GM18508 (cell line): ENCODE measurements at regions not wholly inside any gene's neighbourhood (a gene's known extent, or its start where the extent isn't known, plus 50 kb on each side); places are given as distances from the start of the nearest gene placed in this dataset.
"Not testable (repeated sequence)": the region's sequence is repeated elsewhere in the genome, so short reads cannot be mapped to it uniquely, and the experiment has no call there.

Source experiments
- ATAC-seq: cut with Tn5 transposase; IDR thresholded peaks from one replicate; pipeline ENCODE4 v1.9.1; 2021; ENCODE audit warnings: moderate number of reproducible peaks; ENCODE audit not compliant: insufficient read depth, unreplicated experiment

DNA sequence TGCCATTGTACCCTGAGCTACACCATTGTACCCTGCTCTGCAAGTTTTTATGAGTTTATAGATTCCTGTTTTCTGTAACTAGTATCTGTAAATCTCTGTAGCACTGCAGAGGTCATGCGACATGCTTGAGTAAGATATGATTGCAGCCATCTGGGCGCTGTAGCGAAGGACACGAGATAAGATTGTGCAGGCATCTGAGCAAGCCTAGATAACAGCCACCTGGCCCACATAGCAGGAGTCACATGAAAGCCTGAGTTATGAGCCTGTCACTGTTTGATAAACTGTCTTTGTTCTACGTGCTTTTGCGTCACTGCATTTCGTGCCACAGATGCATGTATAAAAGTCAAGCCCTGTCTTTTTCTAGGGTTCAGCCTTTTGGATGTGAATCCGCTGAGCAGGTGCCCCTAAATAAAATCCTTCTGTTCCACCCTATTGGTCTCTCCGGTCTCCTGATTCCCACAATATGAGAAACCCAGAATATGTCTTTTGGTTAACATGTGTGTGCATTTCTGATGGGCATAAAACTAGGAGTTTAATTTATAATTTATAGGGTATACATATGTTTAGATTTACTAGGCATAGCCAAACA is 327.6 kb upstream of the MAOA start:
- no peak for ATAC-seq

GRCh38 chrX:43333543-43333942 is 322.6 kb upstream of the MAOA start:
- no peak for ATAC-seq

DNA sequence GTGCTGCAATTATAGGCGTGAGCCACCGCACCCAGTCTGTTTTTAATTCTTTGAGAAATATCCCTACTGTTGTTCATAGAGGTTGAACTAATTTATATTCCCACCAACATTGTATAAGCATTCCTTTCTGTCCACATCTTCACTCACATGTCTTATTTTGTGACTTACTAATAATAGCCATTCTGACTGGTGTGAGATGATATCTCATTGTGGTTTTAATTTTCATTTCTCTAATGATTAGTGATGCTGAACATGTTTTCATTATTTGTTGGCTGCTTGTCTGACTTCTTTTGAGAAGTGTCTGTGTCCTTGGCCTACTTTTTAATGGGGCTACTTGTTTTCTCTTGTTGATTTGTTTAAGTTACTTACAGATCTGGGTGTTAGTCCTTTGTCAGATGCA is 310.9 kb upstream of the MAOA start:
- ATAC-seq, result no peak

- ATAC-seq, result no peak
Observed at GRCh38 chrX:43349363-43349762, 306.7 kb upstream of the MAOA start.

GRCh38 chrX:43350935-43351334 is 305.2 kb upstream of the MAOA start:
- no peak for ATAC-seq

DNA sequence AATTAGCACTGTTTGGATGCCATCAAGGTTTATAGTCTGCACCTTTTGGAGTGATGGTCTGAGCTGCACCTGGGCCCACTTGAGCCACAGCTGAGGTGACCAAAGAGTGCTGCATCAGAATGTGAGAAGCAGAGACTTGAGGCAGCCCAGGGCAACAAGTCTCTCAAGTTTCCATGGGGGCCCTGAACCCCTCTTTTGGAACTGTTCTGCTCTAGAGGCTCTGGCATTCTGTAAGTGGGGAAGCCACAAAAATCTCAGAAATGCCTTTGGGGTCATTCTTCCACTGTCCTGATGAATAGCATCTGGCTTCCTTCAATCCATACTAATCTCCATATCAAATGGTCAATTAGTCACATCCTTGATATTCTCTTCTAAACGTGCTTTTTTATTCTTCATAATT is 298.4 kb upstream of the MAOA start:
- ATAC-seq, result no peak

- no peak for ATAC-seq
Observed at GRCh38 chrX:43373032-43373431, 283.1 kb upstream of the MAOA start.

GRCh38 chrX:43375136-43375535 is 281.0 kb upstream of the MAOA start:
- no peak for ATAC-seq

- no peak for ATAC-seq
Observed at GRCh38 chrX:43380704-43381103, 275.4 kb upstream of the MAOA start.

GRCh38 chrX:43386875-43387274 is 269.2 kb upstream of the MAOA start:
- no peak for ATAC-seq

- no peak for ATAC-seq
Observed at GRCh38 chrX:43405191-43405590, 250.9 kb upstream of the MAOA start.

- ATAC-seq, result no peak
Observed at GRCh38 chrX:43423876-43424275, 232.2 kb upstream of the MAOA start.

- ATAC-seq, result no peak
Observed at GRCh38 chrX:43436517-43436916, 219.6 kb upstream of the MAOA start.

- ATAC-seq, result no peak
Observed at GRCh38 chrX:43446752-43447151, 209.3 kb upstream of the MAOA start.

- ATAC-seq, result no peak
Observed at GRCh38 chrX:43448688-43449087, 207.4 kb upstream of the MAOA start.

- ATAC-seq, result no peak
Observed at GRCh38 chrX:43450355-43450754, 205.7 kb upstream of the MAOA start.

- ATAC-seq, result not testable (repeated sequence)
Observed at GRCh38 chrX:43451976-43452686, 204.0 kb upstream of the MAOA start.

- no peak for ATAC-seq
Observed at GRCh38 chrX:43456063-43456462, 200.0 kb upstream of the MAOA start.

DNA sequence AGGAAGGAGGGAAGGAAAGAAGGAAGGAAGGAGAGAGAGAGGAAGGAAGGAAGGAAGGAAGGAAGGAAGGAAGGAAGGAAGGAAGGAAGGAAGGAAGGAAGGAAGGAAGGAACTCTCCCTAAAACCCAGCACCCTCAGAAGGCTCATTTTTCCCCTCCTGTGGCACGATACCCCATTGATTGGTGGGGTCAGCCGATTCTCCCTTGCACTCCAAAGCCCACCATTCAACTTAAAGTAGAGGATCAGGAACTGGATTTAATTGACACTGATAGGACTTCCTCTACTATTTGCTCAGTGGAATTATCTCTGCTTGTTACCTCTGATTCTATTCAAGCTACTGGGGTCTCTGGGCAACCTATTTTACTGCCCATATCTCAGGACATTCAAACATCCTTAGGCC is 199.2 kb upstream of the MAOA start:
- no peak for ATAC-seq

DNA sequence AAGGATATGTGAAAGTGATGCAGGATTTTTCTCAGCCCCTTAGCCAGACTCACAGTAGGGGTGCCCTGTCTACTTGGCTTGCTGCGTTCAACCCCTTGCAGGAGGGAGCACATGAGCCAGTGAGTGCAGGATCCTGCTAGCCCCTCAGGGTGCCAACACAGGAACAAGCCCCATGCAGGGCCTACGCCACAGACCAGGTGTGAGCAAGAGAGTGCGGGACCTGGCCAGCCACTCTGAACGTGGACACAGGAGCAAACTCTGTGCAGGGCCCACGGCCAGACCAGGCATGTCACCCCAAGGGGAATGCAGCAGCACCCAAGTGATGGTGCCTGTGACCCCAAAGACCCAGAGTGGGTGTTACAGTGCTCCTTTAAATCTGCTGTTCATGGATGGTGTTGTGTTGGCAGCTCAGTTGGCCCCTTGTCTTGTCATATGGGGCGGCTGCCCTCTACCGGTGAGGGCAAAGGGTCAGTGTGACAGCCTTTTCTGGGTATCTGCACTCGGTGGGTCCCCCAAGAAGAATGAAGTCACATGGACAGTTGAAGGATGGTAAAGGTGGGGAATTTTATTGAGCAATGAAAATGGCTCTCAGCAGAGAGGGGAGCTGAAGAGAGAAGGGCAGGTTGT is 188.4 kb upstream of the MAOA start:
- ATAC-seq, result no peak

DNA sequence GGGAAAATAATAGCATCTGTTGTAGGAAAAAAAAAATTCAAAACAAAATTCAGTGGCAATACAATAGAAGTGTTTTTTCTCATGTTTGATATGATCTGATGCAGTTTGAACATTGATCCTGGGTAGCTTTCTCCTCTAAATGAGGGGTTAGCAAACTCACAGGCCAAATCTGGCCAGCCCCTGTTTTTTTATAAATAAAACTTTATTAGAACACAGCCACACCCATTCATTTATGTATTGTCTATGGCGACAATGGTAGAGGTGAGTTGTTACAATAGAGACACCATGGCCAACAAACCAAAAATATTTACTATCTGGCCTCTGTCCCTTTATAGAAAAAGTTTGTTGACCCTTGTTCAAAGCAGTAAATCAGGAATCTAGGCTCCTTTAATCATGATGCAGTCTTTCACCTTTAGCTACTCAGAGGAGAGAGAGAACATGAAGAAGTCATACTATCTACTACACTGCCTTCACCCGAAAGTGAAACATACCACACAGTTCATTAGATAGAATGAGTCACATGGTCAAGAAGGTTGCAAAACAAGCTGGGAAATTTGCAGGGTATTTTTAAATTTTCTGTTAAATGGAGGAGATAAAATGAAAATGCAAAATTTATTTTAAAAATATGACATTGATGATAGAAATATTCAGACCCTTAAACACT is 186.6 kb upstream of the MAOA start:
- ATAC-seq, result no peak
